CD14-positive monocyte (primary cell): ENCODE measurements at regions not wholly inside any gene's neighbourhood (a gene's known extent, or its start where the extent isn't known, plus 50 kb on each side); places are given as distances from the start of the nearest gene placed in this dataset.
A peak's percentile ranks its signal among the peaks of the same experiment; 100 is the strongest.

ENCODE experiments used
- DNase-seq, 3 donors: peaks; one replicate each; pipeline ENCODE4 v3.0.0-alpha.2; 2011 to 2022
- H2AFZ ChIP-seq: 2 replicates; pipeline ENCODE4 v1.6.0; 2012; ENCODE audit warnings: mild to moderate bottlenecking, low read depth, low read length, inconsistent platforms; ENCODE audit not compliant: insufficient read depth, poor library complexity, severe bottlenecking
- H3K27ac ChIP-seq, 2 donors: 1 replicate in 1 of 2; 2 replicates in 1 of 2; pipeline ENCODE4 v1.5.1; 2012 to 2013; ENCODE audit warnings: low read length in 2 of 2, control low read depth in 1 of 2, inconsistent platforms in 1 of 2, low read depth in 1 of 2, mild to moderate bottlenecking in 1 of 2
- H3K27me3 ChIP-seq, 2 donors: one replicate each; pipeline versions ENCODE4 v1.6.0 to v1.6.1; 2011 to 2013; ENCODE audit warnings: low read length in 2 of 2; ENCODE audit not compliant: control insufficient read depth in 2 of 2, insufficient read depth in 2 of 2
- H3K36me3 ChIP-seq, 2 donors: replicated peaks in 1 of 2; 1 replicate in 1 of 2; 2 replicates in 1 of 2; pipeline versions ENCODE4 v1.5.1 to v1.6.1; 2012 to 2013; ENCODE audit warnings: low read length in 2 of 2, control low read depth in 1 of 2, inconsistent platforms in 1 of 2, mild to moderate bottlenecking in 1 of 2; ENCODE audit not compliant: insufficient read depth in 2 of 2, control insufficient read depth in 1 of 2
- H3K4me1 ChIP-seq, 2 donors: 1 replicate in 1 of 2; 2 replicates in 1 of 2; pipeline versions ENCODE4 v1.5.1 to v1.6.1; 2012 to 2013; ENCODE audit warnings: low read length in 2 of 2, control low read depth in 1 of 2, inconsistent platforms in 1 of 2, mild to moderate bottlenecking in 1 of 2, moderate library complexity in 1 of 2; ENCODE audit not compliant: insufficient read depth in 2 of 2, control insufficient read depth in 1 of 2
- H3K4me2 ChIP-seq: replicated peaks from 2 replicates; pipeline ENCODE3; 2012; ENCODE audit warnings: low read length, moderate library complexity, mild to moderate bottlenecking; ENCODE audit not compliant: poor library complexity, severe bottlenecking; ENCODE audit errors: extremely low read depth
- H3K4me3 ChIP-seq, 3 experiments: fragments of 200-600 bp in 1 of 3; sonication (generic) in 1 of 3; replicated peaks in 1 of 3; 1 replicate in 2 of 3; 2 replicates in 1 of 3; pipeline ENCODE4 v1.5.1; 2011 to 2013; ENCODE audit warnings: low read length in 3 of 3, mild to moderate bottlenecking in 3 of 3, control low read depth in 2 of 3, low read depth in 2 of 3, inconsistent platforms in 1 of 3, moderate library complexity in 1 of 3
- H3K79me2 ChIP-seq: 2 replicates; pipeline ENCODE4 v1.6.0; 2012; ENCODE audit warnings: mild to moderate bottlenecking, control low read depth, inconsistent platforms, low read length, moderate library complexity; ENCODE audit not compliant: insufficient read depth
- H3K9ac ChIP-seq: 2 replicates; pipeline ENCODE4 v1.6.0; 2017; ENCODE audit warnings: low read length, mild to moderate bottlenecking; ENCODE audit not compliant: insufficient read depth, poor library complexity, severe bottlenecking
- H3K9me3 ChIP-seq, 2 donors: replicated peaks in 1 of 2; 1 replicate in 1 of 2; 2 replicates in 1 of 2; pipeline versions ENCODE4 v1.5.1 to v1.6.1; 2012 to 2013; ENCODE audit warnings: low read length in 2 of 2, control low read depth in 1 of 2; ENCODE audit not compliant: control insufficient read depth in 1 of 2, insufficient read depth in 1 of 2
- H4K20me1 ChIP-seq: 2 replicates; pipeline ENCODE4 v1.6.0; 2012; ENCODE audit warnings: mild to moderate bottlenecking, low read length, control low read depth, moderate library complexity; ENCODE audit not compliant: insufficient read depth
- H3K27ac Mint-ChIP-seq, 7 donors: one replicate each; pipeline ENCODE4 v1.8.0; 2020; ENCODE audit warnings: mild to moderate bottlenecking in 7 of 7, mixed read lengths in 7 of 7, moderate library complexity in 6 of 7, inconsistent platforms in 2 of 7
- H3K27me3 Mint-ChIP-seq, 3 donors: one replicate each; pipeline ENCODE4 v1.8.0; 2021 to 2022; ENCODE audit warnings: low read depth in 3 of 3, mild to moderate bottlenecking in 3 of 3, mixed read lengths in 3 of 3, moderate library complexity in 3 of 3, inconsistent platforms in 1 of 3
- H3K36me3 Mint-ChIP-seq, 2 donors: one replicate each; pipeline ENCODE4 v1.8.0; 2020; ENCODE audit warnings: mixed read lengths in 2 of 2, inconsistent platforms in 1 of 2, mild to moderate bottlenecking in 1 of 2
- H3K4me1 Mint-ChIP-seq: one replicate; pipeline ENCODE4 v1.8.0; 2020; ENCODE audit warnings: mild to moderate bottlenecking, mixed read lengths
- H3K4me3 Mint-ChIP-seq, 2 donors: one replicate each; pipeline ENCODE4 v1.8.0; 2020; ENCODE audit warnings: mild to moderate bottlenecking in 2 of 2, mixed read lengths in 2 of 2, moderate library complexity in 1 of 2
- H3K9me3 Mint-ChIP-seq, 7 donors: one replicate each; pipeline ENCODE4 v1.8.0; 2020 to 2022; ENCODE audit warnings: mixed read lengths in 7 of 7, mild to moderate bottlenecking in 6 of 7, moderate library complexity in 6 of 7, inconsistent platforms in 2 of 7
- CTCF ChIP-seq: fragments of 200-600 bp; IDR thresholded peaks from one replicate; pipeline ENCODE4 v1.8.0; 2022; ENCODE audit warnings: antibody characterized with exemption, mild to moderate bottlenecking
- WGBS: methylation state at CpG from one replicate; pipeline ENCODE4 v1.1.5; 2013; ENCODE audit warnings: missing lambda C conversion rate; ENCODE audit not compliant: insufficient coverage; 5-methylcytosine and 5-hydroxymethylcytosine counted together
- intact Hi-C, 2 donors: fragments of 100-400 bp; cut with micrococcal nuclease; formaldehyde crosslinking; loops; one replicate each; pipeline versions ENCODE4 v1.15.0 to v1.15.1; 2023

GRCh38 chr10:3652886-3653285 is 132.1 kb downstream of the KLF6 start:
- no peak overlapping the region for H3K27ac ChIP-seq
- intact Hi-C loops, result no loop called here

GRCh38 chr10:3651969-3652653 is 132.9 kb downstream of the KLF6 start:
- Mint-ChIP-seq H3K36me3 (no peaks in the 10 kb centered on the region), H3K27me3 (peaks cover 1 to 6% (median 2%) of the 10 kb centered on the region in 3 donors), H3K4me3 (no peak overlapping the region), H3K27ac (no peak overlapping the region), H3K9me3 (peaks cover 0 to 2% (median 0%) of the 10 kb centered on the region in 7 donors), H3K4me1 (peaks cover 22% of the 10 kb centered on the region)
- Histone ChIP-seq H3K79me2 (no peaks in the 10 kb centered on the region), H3K9ac (no peak overlapping the region), H3K4me1 (peaks cover 11 to 13% of the 10 kb centered on the region in 2 donors), H3K4me3 (no peak overlapping the region), H3K4me2 (no peak overlapping the region), H3K9me3 (no peaks in the 10 kb centered on the region), H3K36me3 (no peaks in the 10 kb centered on the region), H2AFZ (no peak overlapping the region), H3K27ac (no peak overlapping the region), H3K27me3 (no peaks in the 10 kb centered on the region), H4K20me1 (no peaks in the 10 kb centered on the region)
- no peak for DNase-seq
- intact Hi-C loops, result no loop called here
- no peak for TF ChIP-seq CTCF
- 100% methylated on average over 4 of the region's 6 CpGs for WGBS

More at GRCh38 chr10:3652886-3653285, 132.1 kb downstream of the KLF6 start:
- Histone ChIP-seq H3K9me3 (no peaks in the 10 kb centered on the region), H3K4me3 (no peak overlapping the region), H3K4me2 (peak overlapping the region; percentile 15), H3K4me1 (peaks cover 11 to 13% of the 10 kb centered on the region in 2 donors), H3K9ac (no peak overlapping the region), H4K20me1 (no peaks in the 10 kb centered on the region), H2AFZ (no peak overlapping the region), H3K36me3 (no peaks in the 10 kb centered on the region), H3K27me3 (no peaks in the 10 kb centered on the region), H3K79me2 (no peaks in the 10 kb centered on the region)
- Mint-ChIP-seq H3K27ac (no peak overlapping the region), H3K27me3 (peaks cover 0 to 6% (median 1%) of the 10 kb centered on the region in 3 donors), H3K9me3 (peaks cover 0 to 3% (median 0%) of the 10 kb centered on the region in 7 donors), H3K36me3 (no peaks in the 10 kb centered on the region), H3K4me3 (peak overlapping the region; percentile 57 to 78), H3K4me1 (peaks cover 20% of the 10 kb centered on the region)
- 61% methylated on average over 10 of the region's 13 CpGs for WGBS
- no peak for TF ChIP-seq CTCF
- no peak for DNase-seq
